NT2/D1 (cell line): ENCODE measurements at regions not wholly inside any gene's neighbourhood (a gene's known extent, or its start where the extent isn't known, plus 50 kb on each side); places are given as distances from the start of the nearest gene placed in this dataset.
"Not testable (repeated sequence)": the region's sequence is repeated elsewhere in the genome, so short reads cannot be mapped to it uniquely, and the experiment has no call there.

Experiments used
- DNase-seq: peaks from one replicate; pipeline ENCODE4 v3.0.0-alpha.2; 2011; ENCODE audit warnings: low read depth, low spot score
- H3K27me3 ChIP-seq: 2 replicates; pipeline ENCODE4 v1.6.0; 2011; ENCODE audit warnings: mild to moderate bottlenecking; ENCODE audit not compliant: insufficient read length, insufficient read depth
- H3K36me3 ChIP-seq: 2 replicates; pipeline ENCODE4 v1.6.1; 2011; ENCODE audit warnings: mild to moderate bottlenecking, low read length, mixed read lengths; ENCODE audit not compliant: insufficient read depth, insufficient read length
- H3K4me1 ChIP-seq: 2 replicates; pipeline ENCODE4 v1.5.1; 2011; ENCODE audit not compliant: insufficient read depth, insufficient read length
- H3K4me3 ChIP-seq: 2 replicates; pipeline ENCODE4 v1.5.1; 2011; ENCODE audit warnings: low read depth; ENCODE audit not compliant: insufficient read length
- H3K9ac ChIP-seq: 2 replicates; pipeline ENCODE4 v1.6.0; 2011; ENCODE audit warnings: low read depth; ENCODE audit not compliant: insufficient read length
- H3K9me3 ChIP-seq: 2 replicates; pipeline ENCODE4 v1.5.1; 2011; ENCODE audit warnings: mild to moderate bottlenecking, low read length; ENCODE audit not compliant: insufficient read depth
- SUZ12 ChIP-seq: IDR thresholded peaks from 2 replicates; pipeline ENCODE4 v1.6.1; 2011; ENCODE audit not compliant: insufficient read length, insufficient read depth; ENCODE audit errors: extremely low read depth
- YY1 ChIP-seq: IDR thresholded peaks from 2 replicates; pipeline ENCODE4 v1.6.1; 2011; ENCODE audit not compliant: insufficient read length, insufficient read depth
- ZNF274 ChIP-seq: IDR thresholded peaks from 2 replicates; pipeline ENCODE4 v1.6.1; 2011; ENCODE audit warnings: mild to moderate bottlenecking, low read depth, low read length

DNA sequence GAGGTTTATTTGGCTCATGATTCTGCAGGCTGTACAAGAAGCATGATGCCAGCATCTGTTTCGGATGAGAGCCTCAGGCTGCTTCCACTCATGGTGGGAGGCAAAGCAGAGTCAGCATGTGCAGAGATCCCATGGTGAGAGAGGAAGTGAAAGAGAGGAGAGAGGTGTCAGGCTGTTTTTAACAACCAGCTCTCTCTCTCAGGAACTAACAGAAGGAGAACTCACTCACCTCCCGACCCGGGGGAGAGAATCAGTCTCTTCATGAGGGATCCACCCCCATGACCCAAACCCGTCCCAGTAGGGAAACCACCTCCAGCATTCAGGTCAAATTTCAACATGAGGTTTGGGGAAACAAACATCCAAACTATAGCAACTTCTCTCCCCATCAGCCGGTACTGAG lies 187.7 kb downstream of the ENC1 start:
- no peak for TF ChIP-seq SUZ12
- no peak for TF ChIP-seq YY1
- TF ChIP-seq ZNF274 = no peak
- Histone ChIP-seq H3K27me3 (no peaks in the 10 kb centered on the region), H3K9me3 (no peaks in the 10 kb centered on the region), H3K9ac (no peak overlapping the region), H3K4me1 (no peaks in the 10 kb centered on the region), H3K36me3 (no peaks in the 10 kb centered on the region), H3K4me3 (no peak overlapping the region)
- DNase-seq = no peak

DNA sequence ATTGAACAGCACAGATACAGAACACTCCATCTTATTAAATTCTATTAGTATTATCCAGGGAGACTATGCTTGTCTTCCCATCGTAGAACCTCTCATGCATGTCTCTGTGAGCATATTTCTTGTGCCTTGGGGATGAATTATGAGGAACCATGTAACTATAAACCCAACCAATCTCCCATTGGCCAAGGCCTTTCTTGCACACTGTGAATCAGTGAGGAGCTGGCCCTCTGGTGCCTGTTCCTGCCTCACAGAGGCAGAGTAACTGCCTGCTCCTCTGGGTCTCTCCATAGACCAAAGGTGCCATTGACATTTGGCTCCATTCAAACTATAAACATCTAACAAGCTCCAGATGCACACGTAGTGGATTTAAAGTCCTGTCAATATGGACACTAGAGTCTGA lies 190.4 kb downstream of the ENC1 start:
- TF ChIP-seq YY1 = no peak
- no peak for TF ChIP-seq ZNF274
- TF ChIP-seq SUZ12 = no peak
- Histone ChIP-seq H3K27me3 (no peaks in the 10 kb centered on the region), H3K4me3 (no peak overlapping the region), H3K4me1 (no peaks in the 10 kb centered on the region), H3K9ac (no peak overlapping the region), H3K9me3 (no peaks in the 10 kb centered on the region), H3K36me3 (no peaks in the 10 kb centered on the region)
- no peak for DNase-seq

DNA sequence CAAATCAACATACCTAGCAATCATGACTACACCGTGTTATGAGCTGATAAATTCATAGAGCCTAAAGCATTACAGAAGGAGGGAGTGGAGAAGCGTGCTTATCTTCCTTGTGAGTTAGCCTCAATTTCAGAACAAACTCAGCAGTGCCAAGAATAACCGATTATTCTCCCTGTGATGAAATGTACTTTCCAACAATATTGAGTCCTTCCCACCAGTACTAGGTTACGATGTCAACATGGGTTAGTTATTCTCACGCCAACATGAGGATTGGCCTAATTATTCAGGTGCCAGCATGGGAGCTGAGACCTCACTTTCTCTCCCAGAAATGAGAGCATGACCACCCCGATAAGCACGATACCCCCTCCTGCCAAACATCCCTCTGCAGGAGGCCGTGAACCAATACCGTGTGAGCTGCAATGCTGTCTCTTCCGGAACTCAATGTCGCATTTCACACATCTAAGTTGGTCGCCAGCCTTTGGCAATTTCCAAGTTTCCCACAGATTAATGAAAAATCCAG lies 193.7 kb downstream of the ENC1 start:
- H3K36me3 ChIP-seq = no peaks in the 10 kb centered on the region
- no peaks in the 10 kb centered on the region for H3K27me3 ChIP-seq
- no peak overlapping the region for H3K4me3 ChIP-seq
- H3K4me1 ChIP-seq = no peaks in the 10 kb centered on the region
- DNase-seq = no peak
- no peaks in the 10 kb centered on the region for H3K9me3 ChIP-seq
- H3K9ac ChIP-seq = no peak overlapping the region
- TF ChIP-seq SUZ12 (no peak), YY1 (no peak), ZNF274 (no peak)

DNA sequence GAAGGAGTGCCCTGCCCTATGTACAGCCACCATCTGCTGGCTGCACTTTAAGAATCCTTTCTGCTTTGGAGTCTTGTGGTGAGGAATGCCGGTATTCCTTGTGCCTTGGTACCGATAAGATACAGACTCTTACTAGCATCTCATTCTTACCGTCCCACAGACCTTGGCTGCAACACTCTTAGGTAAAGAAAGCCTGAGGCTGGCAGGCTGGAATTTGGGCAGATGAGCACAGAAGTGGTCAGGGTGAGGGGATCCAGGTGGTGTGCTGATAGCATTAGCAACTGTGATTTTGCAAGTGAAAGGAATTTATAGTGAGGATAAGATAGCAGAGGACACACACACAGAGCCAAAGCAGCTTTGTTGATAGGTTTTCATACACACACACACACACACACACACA lies 198.1 kb downstream of the ENC1 start:
- Histone ChIP-seq H3K4me1 (no peaks in the 10 kb centered on the region), H3K27me3 (no peaks in the 10 kb centered on the region), H3K36me3 (no peaks in the 10 kb centered on the region), H3K4me3 (no peak overlapping the region), H3K9me3 (no peaks in the 10 kb centered on the region), H3K9ac (no peak overlapping the region)
- DNase-seq = no peak
- TF ChIP-seq YY1 = no peak
- no peak for TF ChIP-seq SUZ12
- no peak for TF ChIP-seq ZNF274

DNA sequence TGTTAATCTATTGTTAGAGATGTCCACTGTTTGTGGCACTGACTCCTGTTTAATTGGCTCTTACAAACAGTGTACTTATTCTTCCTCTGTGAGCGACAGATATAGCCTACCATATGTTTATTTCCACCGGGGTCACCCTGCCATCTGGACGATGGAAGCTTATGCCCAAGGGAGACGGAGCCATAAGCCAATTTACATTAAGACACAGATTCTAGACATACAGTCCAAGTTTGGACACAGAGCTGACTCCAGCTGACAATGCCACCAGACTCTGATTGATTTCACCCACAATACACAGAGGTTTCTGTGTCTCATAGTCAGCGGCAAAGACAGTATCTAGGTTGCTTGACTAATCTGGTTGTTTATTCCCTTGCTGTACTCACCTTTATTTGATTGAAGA lies 198.9 kb downstream of the ENC1 start:
- Histone ChIP-seq H3K36me3 (no peaks in the 10 kb centered on the region), H3K27me3 (no peaks in the 10 kb centered on the region), H3K4me1 (no peaks in the 10 kb centered on the region), H3K4me3 (no peak overlapping the region), H3K9ac (no peak overlapping the region), H3K9me3 (no peaks in the 10 kb centered on the region)
- TF ChIP-seq SUZ12 = no peak
- no peak for TF ChIP-seq ZNF274
- TF ChIP-seq YY1 = no peak
- DNase-seq = no peak

DNA sequence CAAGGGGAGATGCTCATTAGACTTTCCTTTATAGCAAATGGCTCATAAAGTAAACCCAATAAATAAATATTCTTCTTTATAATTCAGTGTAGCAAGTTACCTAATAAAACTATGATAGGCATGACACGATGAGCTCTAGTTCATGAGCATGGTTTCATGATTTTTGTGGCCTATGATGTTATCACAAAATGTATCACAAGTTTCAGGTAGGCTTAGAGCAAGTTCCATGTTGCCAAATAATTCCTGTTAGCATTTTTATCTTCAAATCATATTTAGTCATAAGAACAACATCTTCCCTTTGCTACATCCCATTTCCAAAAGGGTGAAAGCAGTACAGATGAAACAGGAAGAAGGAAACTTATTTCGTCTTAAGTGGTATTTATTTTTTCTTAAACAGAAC lies 200.2 kb downstream of the ENC1 start:
- no peak for TF ChIP-seq SUZ12
- no peak for TF ChIP-seq ZNF274
- TF ChIP-seq YY1 = no peak
- no peak for DNase-seq
- no peaks in the 10 kb centered on the region for H3K4me1 ChIP-seq
- H3K27me3 ChIP-seq = no peaks in the 10 kb centered on the region
- no peaks in the 10 kb centered on the region for H3K9me3 ChIP-seq
- no peak overlapping the region for H3K9ac ChIP-seq
- no peak overlapping the region for H3K4me3 ChIP-seq
- no peaks in the 10 kb centered on the region for H3K36me3 ChIP-seq

DNA sequence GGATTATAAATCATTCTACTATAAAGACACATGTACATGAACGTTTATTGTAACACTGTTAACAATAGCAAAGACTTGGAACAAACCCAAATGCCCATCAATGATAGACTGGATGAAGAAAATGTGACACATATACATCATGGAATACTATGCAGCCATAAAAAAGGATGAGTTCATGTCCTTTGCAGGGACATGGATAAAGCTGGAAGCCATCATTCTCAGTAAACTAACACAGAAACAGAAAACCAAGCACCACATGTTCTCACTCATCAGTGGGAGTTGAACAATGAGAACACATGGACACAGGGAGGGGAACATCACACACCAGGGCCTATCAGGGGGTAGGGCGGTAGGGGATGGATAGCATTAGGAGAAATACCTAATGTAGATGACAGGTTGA lies 202.7 kb downstream of the ENC1 start:
- H3K36me3 ChIP-seq, H3K9ac ChIP-seq, H3K9me3 ChIP-seq, H3K27me3 ChIP-seq, H3K4me3 ChIP-seq, DNase-seq, H3K4me1 ChIP-seq: not testable (repeated sequence)
